Astrocyte of the cerebellum (primary cell): ENCODE measurements at regions not wholly inside any gene's neighbourhood (a gene's known extent, or its start where the extent isn't known, plus 50 kb on each side); places are given as distances from the start of the nearest gene placed in this dataset.

Source experiments
- DNase-seq: peaks from one replicate; pipeline ENCODE4 v3.0.0-alpha.2; 2011; ENCODE audit warnings: low read depth
- H3K4me3 ChIP-seq: 2 replicates; pipeline ENCODE4 v1.5.1; 2011; ENCODE audit warnings: mild to moderate bottlenecking, low read depth, low read length, moderate library complexity
- CTCF ChIP-seq: IDR thresholded peaks from 2 replicates; pipeline ENCODE4 v1.5.1; 2012; ENCODE audit warnings: low read length, low read depth, moderate library complexity, mild to moderate bottlenecking; ENCODE audit errors: missing control alignments
- in situ Hi-C: cut with HindIII; loops from 2 replicates; pipeline ENCODE4 v1.10.0; 2017; ENCODE audit warnings: low sequenced_read_pairs

GRCh38 chr15:50837256-50837770 is 71.2 kb upstream of the AP4E1 start:
- in situ Hi-C loops = no loop called here
- DNase-seq = no peak
- H3K4me3 ChIP-seq = no peak overlapping the region
- no peak for TF ChIP-seq CTCF

GRCh38 chr15:50830477-50831354 is 65.2 kb upstream of the SPPL2A start:
- DNase-seq = no peak
- no peak overlapping the region for H3K4me3 ChIP-seq
- no peak for TF ChIP-seq CTCF
- in situ Hi-C loops = no loop called here

- in situ Hi-C loops = no loop called here
- peak; percentile 89 for DNase-seq
- TF ChIP-seq CTCF = no peak
- no peak overlapping the region for H3K4me3 ChIP-seq
These were observed 63.2 kb upstream of the SPPL2A start for GRCh38 chr15:50828610-50829206.

GRCh38 chr15:50825946-50826345 is 60.4 kb upstream of the SPPL2A start:
- DNase-seq = no peak
- TF ChIP-seq CTCF = no peak
- in situ Hi-C loops = no loop called here
- no peak overlapping the region for H3K4me3 ChIP-seq

- no peak overlapping the region for H3K4me3 ChIP-seq
- TF ChIP-seq CTCF = no peak
- DNase-seq = no peak
- in situ Hi-C loops = no loop called here
These were observed 59.0 kb upstream of the SPPL2A start for GRCh38 chr15:50824514-50824913.

- in situ Hi-C loops = no loop called here
- no peak overlapping the region for H3K4me3 ChIP-seq
- TF ChIP-seq CTCF = no peak
- DNase-seq = no peak
These were observed 57.8 kb upstream of the SPPL2A start for GRCh38 chr15:50823281-50823680.
